ENCODE measurements at regions not wholly inside any gene's neighbourhood (a gene's known extent, or its start where the extent isn't known, plus 50 kb on each side); places are given as distances from the start of the nearest gene placed in this dataset.

- H3K27me3 Mint-ChIP-seq: no peaks in the 10 kb centered on the region
- H3K27ac Mint-ChIP-seq: no peak overlapping the region
- no peaks in the 10 kb centered on the region for H3K36me3 Mint-ChIP-seq
- no peak overlapping the region for H3K4me3 Mint-ChIP-seq
- no peaks in the 10 kb centered on the region for H3K4me1 Mint-ChIP-seq (ENCODE audit: unreplicated experiment)
- TF ChIP-seq CTCF (conservative IDR thresholded peaks at IDR 0.05): no peak
- no peak for DNase-seq (ENCODE audit: extremely low spot score, unreplicated experiment)
- H3K9me3 Mint-ChIP-seq: no peaks in the 10 kb centered on the region
These were observed 166.9 kb upstream of the KLF3 start for GRCh38 chr4:38497121-38497520.

GRCh38 chr4:38499101-38499500, 164.9 kb upstream of the KLF3 start:
- H3K4me1 Mint-ChIP-seq (ENCODE audit: unreplicated experiment): no peaks in the 10 kb centered on the region
- H3K4me3 Mint-ChIP-seq: no peak overlapping the region
- no peak for TF ChIP-seq CTCF (conservative IDR thresholded peaks at IDR 0.05)
- DNase-seq (ENCODE audit: extremely low spot score, unreplicated experiment): no peak
- no peaks in the 10 kb centered on the region for H3K27me3 Mint-ChIP-seq
- no peaks in the 10 kb centered on the region for H3K36me3 Mint-ChIP-seq
- H3K9me3 Mint-ChIP-seq: no peaks in the 10 kb centered on the region
- no peak overlapping the region for H3K27ac Mint-ChIP-seq

- DNase-seq (ENCODE audit: extremely low spot score, unreplicated experiment): no peak
- H3K4me3 Mint-ChIP-seq: no peak overlapping the region
- no peak overlapping the region for H3K27ac Mint-ChIP-seq
- no peaks in the 10 kb centered on the region for H3K9me3 Mint-ChIP-seq
- no peaks in the 10 kb centered on the region for H3K4me1 Mint-ChIP-seq (ENCODE audit: unreplicated experiment)
- H3K36me3 Mint-ChIP-seq: no peaks in the 10 kb centered on the region
- no peaks in the 10 kb centered on the region for H3K27me3 Mint-ChIP-seq
- no peak for TF ChIP-seq CTCF (conservative IDR thresholded peaks at IDR 0.05)
These were observed 163.6 kb upstream of the KLF3 start for GRCh38 chr4:38500433-38500832.

- TF ChIP-seq CTCF (conservative IDR thresholded peaks at IDR 0.05): no peak
- DNase-seq (ENCODE audit: extremely low spot score, unreplicated experiment): no peak
- no peaks in the 10 kb centered on the region for H3K9me3 Mint-ChIP-seq
- H3K27me3 Mint-ChIP-seq: no peaks in the 10 kb centered on the region
- no peak overlapping the region for H3K27ac Mint-ChIP-seq
- no peaks in the 10 kb centered on the region for H3K36me3 Mint-ChIP-seq
- H3K4me3 Mint-ChIP-seq: no peak overlapping the region
- H3K4me1 Mint-ChIP-seq (ENCODE audit: unreplicated experiment): no peaks in the 10 kb centered on the region
These were observed 162.3 kb upstream of the KLF3 start for GRCh38 chr4:38501698-38502097.

- H3K27ac Mint-ChIP-seq: no peak overlapping the region
- DNase-seq (ENCODE audit: extremely low spot score, unreplicated experiment): no peak
- TF ChIP-seq CTCF (conservative IDR thresholded peaks at IDR 0.05): no peak
- no peaks in the 10 kb centered on the region for H3K9me3 Mint-ChIP-seq
- no peak overlapping the region for H3K4me3 Mint-ChIP-seq
- no peaks in the 10 kb centered on the region for H3K4me1 Mint-ChIP-seq (ENCODE audit: unreplicated experiment)
- H3K36me3 Mint-ChIP-seq: no peaks in the 10 kb centered on the region
- H3K27me3 Mint-ChIP-seq: no peaks in the 10 kb centered on the region
These were observed 160.2 kb upstream of the KLF3 start for GRCh38 chr4:38503689-38504395.

GRCh38 chr4:38504396-38504715, 159.6 kb upstream of the KLF3 start:
- H3K27me3 Mint-ChIP-seq: no peaks in the 10 kb centered on the region
- H3K36me3 Mint-ChIP-seq: no peaks in the 10 kb centered on the region
- no peak for DNase-seq (ENCODE audit: extremely low spot score, unreplicated experiment)
- no peak overlapping the region for H3K27ac Mint-ChIP-seq
- H3K4me3 Mint-ChIP-seq: no peak overlapping the region
- no peak for TF ChIP-seq CTCF (conservative IDR thresholded peaks at IDR 0.05)
- no peaks in the 10 kb centered on the region for H3K4me1 Mint-ChIP-seq (ENCODE audit: unreplicated experiment)
- no peaks in the 10 kb centered on the region for H3K9me3 Mint-ChIP-seq

Measured in type B pancreatic cell (in vitro differentiated cells).